ENCODE measurements at regions not wholly inside any gene's neighbourhood (a gene's known extent, or its start where the extent isn't known, plus 50 kb on each side); places are given as distances from the start of the nearest gene placed in this dataset.

- ATAC-seq (ENCODE audit: low FRiP score in 2 of 2) (no peak), DNase-seq (no peak)
- Histone ChIP-seq H3K4me3 (no peak overlapping the region), H3K36me3 (no peaks in the 10 kb centered on the region), H3K27me3 (no peaks in the 10 kb centered on the region), H3K27ac (no peak overlapping the region), H3K4me1 (peaks cover 7 to 14% (median 12%) of the 10 kb centered on the region in 4 donors), H3K9me3 (no peaks in the 10 kb centered on the region)
- no peak for TF ChIP-seq EP300 (IDR thresholded peaks at IDR 0.05)
- TF ChIP-seq POLR2A (IDR thresholded peaks at IDR 0.05), result no peak
- no peak for TF ChIP-seq CTCF (IDR thresholded peaks at IDR 0.05)
- no peak for TF ChIP-seq POLR2AphosphoS5 (IDR thresholded peaks at IDR 0.05)
- WGBS, 2 donors, result 68 to 69% methylated on average over 4 of the region's 4 CpGs
Measured at GRCh38 chr1:228983661-228984060, 248.4 kb downstream of the RHOU start.

- 93 to 100% methylated on average over 1 of the region's 1 CpG for WGBS, 2 donors
- no peaks in the 10 kb centered on the region for H3K27me3 ChIP-seq
- ATAC-seq (ENCODE audit: low FRiP score in 2 of 2) (no peak), DNase-seq (no peak)
- H3K36me3 ChIP-seq, result no peaks in the 10 kb centered on the region
- peaks cover 3 to 16% (median 8%) of the 10 kb centered on the region in 4 donors for H3K4me1 ChIP-seq
- no peak for TF ChIP-seq POLR2A (IDR thresholded peaks at IDR 0.05)
- TF ChIP-seq POLR2AphosphoS5 (IDR thresholded peaks at IDR 0.05), result no peak
- no peak for TF ChIP-seq EP300 (IDR thresholded peaks at IDR 0.05)
- no peak for TF ChIP-seq CTCF (IDR thresholded peaks at IDR 0.05)
- H3K9me3 ChIP-seq, result no peaks in the 10 kb centered on the region
- H3K4me3 ChIP-seq, result no peak overlapping the region
- H3K27ac ChIP-seq, result no peak overlapping the region
Measured at GRCh38 chr1:228984107-228984506, 248.8 kb downstream of the RHOU start.

- Histone ChIP-seq H3K27me3 (no peaks in the 10 kb centered on the region), H3K4me1 (peaks cover 5 to 21% (median 10%) of the 10 kb centered on the region in 4 donors), H3K4me3 (no peak overlapping the region), H3K27ac (no peak overlapping the region), H3K36me3 (no peaks in the 10 kb centered on the region), H3K9me3 (no peaks in the 10 kb centered on the region)
- no peak for DNase-seq
- no peak for ATAC-seq (ENCODE audit: low FRiP score in 2 of 2)
- 86 to 90% methylated on average over 7 of the region's 7 CpGs for WGBS, 2 donors
- no peak for TF ChIP-seq EP300 (IDR thresholded peaks at IDR 0.05)
- TF ChIP-seq POLR2AphosphoS5 (IDR thresholded peaks at IDR 0.05), result no peak
- no peak for TF ChIP-seq CTCF (IDR thresholded peaks at IDR 0.05)
- no peak for TF ChIP-seq POLR2A (IDR thresholded peaks at IDR 0.05)
Measured at GRCh38 chr1:228984646-228985631, 249.7 kb downstream of the RHOU start.

- TF ChIP-seq POLR2A (IDR thresholded peaks at IDR 0.05), result no peak
- TF ChIP-seq EP300 (IDR thresholded peaks at IDR 0.05), result no peak
- no peak for ATAC-seq (ENCODE audit: low FRiP score in 2 of 2)
Measured at GRCh38 chr1:228985661-228986060, 250.4 kb downstream of the RHOU start.

GRCh38 chr1:228986093-228986904 is 251.0 kb downstream of the RHOU start:
- Histone ChIP-seq H3K4me3 (no peak overlapping the region), H3K27me3 (no peaks in the 10 kb centered on the region), H3K36me3 (no peaks in the 10 kb centered on the region), H3K4me1 (peaks cover 16 to 27% (median 21%) of the 10 kb centered on the region in 4 donors), H3K27ac (no peak overlapping the region), H3K9me3 (no peaks in the 10 kb centered on the region)
- DNase-seq (no peak), ATAC-seq (ENCODE audit: low FRiP score in 2 of 2) (no peak)
- no peak for TF ChIP-seq POLR2A (IDR thresholded peaks at IDR 0.05)
- no peak for TF ChIP-seq EP300 (IDR thresholded peaks at IDR 0.05)
- no peak for TF ChIP-seq POLR2AphosphoS5 (IDR thresholded peaks at IDR 0.05)
- no peak for TF ChIP-seq CTCF (IDR thresholded peaks at IDR 0.05)
- 69 to 73% methylated on average over 17 to 22 of the region's 22 CpGs for WGBS, 2 donors

More at GRCh38 chr1:228985661-228986060, 250.4 kb downstream of the RHOU start:
- Histone ChIP-seq H3K9me3 (no peaks in the 10 kb centered on the region), H3K27ac (no peak overlapping the region), H3K4me3 (no peak overlapping the region), H3K4me1 (peaks cover 13 to 27% (median 16%) of the 10 kb centered on the region in 4 donors), H3K36me3 (no peaks in the 10 kb centered on the region), H3K27me3 (no peaks in the 10 kb centered on the region)
- no peak for DNase-seq
- WGBS, 2 donors, result 96 to 100% methylated on average over 2 of the region's 2 CpGs

All from upper lobe of left lung (tissue), 6 donors.